Activated T-cell treated with anti-CD3 and anti-CD28 coated beads for 48 hours (primary cell): ENCODE measurements at regions not wholly inside any gene's neighbourhood (a gene's known extent, or its start where the extent isn't known, plus 50 kb on each side); places are given as distances from the start of the nearest gene placed in this dataset.
"Not testable (repeated sequence)": the region's sequence is repeated elsewhere in the genome, so short reads cannot be mapped to it uniquely, and the experiment has no call there.

Experiments used
- DNase-seq: peaks from one replicate; pipeline ENCODE4 v3.0.0-alpha.2; 2020; ENCODE audit warnings: low read depth

- no peak for DNase-seq
Measured at GRCh38 chr4:115456231-115456630, 342.8 kb upstream of the NDST4 start.

- no peak for DNase-seq
Measured at GRCh38 chr4:115454228-115454627, 340.8 kb upstream of the NDST4 start.

GRCh38 chr4:115453416-115453815 lies 340.0 kb upstream of the NDST4 start:
- DNase-seq: no peak

- DNase-seq: not testable (repeated sequence)
Measured at GRCh38 chr4:115452229-115452628, 338.8 kb upstream of the NDST4 start.

- no peak for DNase-seq
Measured at GRCh38 chr4:115437739-115438138, 324.3 kb upstream of the NDST4 start.

DNA sequence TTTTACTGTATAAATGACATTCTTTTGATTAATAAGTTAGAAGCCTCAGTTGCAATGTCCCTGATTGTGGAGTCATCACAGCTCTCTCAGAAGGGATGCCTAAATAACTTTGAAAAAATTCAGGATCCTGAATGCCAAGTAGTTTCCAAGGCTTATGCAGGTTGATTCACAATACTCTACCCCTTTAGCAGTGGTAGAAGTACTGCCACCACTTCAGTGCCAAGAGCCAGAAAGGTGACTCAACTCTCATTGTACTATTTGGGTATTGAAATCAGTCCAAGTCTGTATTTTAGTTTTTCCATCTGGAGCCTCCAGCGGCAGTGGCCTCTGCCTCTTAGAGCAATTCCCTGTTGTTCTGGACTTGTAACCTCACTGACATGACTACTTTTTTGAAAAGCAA lies 320.1 kb upstream of the NDST4 start:
- DNase-seq: no peak

- DNase-seq: no peak
Measured at GRCh38 chr4:115430024-115430423, 316.6 kb upstream of the NDST4 start.

- DNase-seq: no peak
Measured at GRCh38 chr4:115428455-115428854, 315.0 kb upstream of the NDST4 start.

- DNase-seq: no peak
Measured at GRCh38 chr4:115424852-115425251, 311.4 kb upstream of the NDST4 start.

DNA sequence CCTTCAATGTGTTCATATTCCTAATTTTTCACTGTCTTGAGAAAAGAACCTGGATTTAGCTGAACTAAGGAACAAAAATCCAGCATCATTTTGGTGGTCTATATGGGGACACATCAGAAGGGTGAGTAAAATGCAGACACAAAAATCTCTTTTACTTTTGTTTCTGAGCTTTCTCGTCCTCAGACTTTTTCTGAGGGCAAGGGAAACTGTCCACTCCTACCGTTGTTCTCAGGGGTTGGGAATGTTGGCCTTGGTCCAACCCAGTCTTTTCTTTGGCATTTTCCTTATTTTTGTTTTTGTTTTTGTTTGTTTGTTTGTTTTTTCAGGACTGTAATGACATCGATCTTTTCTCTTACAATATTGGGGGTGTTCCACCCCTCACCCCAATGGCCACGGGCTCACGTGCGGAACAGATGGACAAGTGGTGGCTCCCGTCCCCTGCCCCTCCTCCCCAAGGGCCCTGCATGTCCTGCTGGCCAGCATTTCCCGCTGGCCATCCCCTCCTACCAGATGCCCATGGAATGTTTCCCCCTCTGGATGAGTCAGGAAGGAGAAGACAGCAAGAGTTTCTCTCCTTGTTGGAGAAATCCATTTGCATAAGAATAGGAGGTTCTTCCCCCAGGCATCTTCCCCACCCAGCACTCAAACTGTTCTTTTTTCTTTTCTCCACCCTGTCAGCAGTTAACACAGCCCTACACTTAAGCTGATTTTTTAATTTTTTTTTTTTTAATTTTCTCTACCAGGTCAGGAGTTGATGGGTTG lies 305.4 kb upstream of the NDST4 start:
- DNase-seq: no peak

- DNase-seq: no peak
Measured at GRCh38 chr4:115396034-115396433, 282.6 kb upstream of the NDST4 start.

- no peak for DNase-seq
Measured at GRCh38 chr4:115376866-115377265, 263.4 kb upstream of the NDST4 start.

DNA sequence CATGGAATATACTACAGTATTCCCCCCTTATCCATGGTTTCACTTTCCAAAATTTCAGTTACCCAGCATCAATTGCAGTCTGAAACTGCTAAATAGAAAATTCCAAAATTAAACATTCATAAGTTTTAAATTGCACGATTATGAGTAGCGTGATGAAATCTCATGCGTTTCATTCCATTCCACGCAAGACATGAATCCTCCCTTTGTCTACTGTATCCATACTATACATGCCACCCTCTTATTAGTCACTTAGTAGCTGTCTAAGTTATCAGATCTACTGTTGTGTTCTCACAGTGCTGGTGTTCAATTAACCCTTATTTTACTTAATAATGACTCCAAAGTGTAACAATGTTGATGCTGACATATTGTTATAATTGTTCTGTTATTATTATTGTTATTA lies 261.2 kb upstream of the NDST4 start:
- DNase-seq: no peak

DNA sequence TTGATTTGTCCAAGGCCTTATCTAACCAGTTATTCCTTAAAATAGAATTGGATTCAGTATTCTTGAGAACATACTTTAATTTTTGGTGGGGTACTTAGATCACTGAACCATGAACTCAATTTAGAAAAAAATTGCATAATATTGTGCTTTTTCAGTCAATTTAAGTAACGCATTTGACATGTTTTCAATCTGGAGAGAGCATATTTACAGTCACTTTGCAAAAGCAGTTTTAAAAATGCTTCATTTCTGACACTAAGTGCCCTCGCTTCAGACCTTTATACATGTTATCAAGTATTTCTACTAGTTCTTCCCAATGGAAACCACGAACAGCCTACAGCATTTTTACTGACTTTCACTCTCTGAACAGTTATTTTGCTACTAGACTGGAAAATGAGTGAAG lies 257.1 kb upstream of the NDST4 start:
- no peak for DNase-seq

GRCh38 chr4:115370012-115370411 lies 256.6 kb upstream of the NDST4 start:
- no peak for DNase-seq

DNA sequence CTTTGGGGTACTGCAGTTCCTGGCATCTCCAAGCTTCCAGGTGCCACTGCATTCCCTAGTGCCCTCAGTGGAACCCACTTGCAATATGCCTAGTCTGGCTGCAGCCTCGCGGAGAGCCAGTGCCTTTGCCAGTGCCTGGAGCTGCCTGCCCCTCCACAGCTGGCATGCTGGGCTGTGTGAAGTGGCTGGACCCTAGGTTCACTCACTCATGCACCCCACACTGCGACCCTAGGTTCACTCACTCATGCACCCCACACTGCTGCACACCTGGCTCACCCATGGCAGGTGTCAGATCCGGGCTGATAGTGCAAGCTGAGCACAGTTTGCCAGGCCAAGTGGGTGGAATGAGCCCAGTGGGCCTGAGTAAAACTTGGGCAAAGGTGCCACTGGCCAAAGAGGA lies 253.0 kb upstream of the NDST4 start:
- no peak for DNase-seq

GRCh38 chr4:115365185-115365584 lies 251.8 kb upstream of the NDST4 start:
- no peak for DNase-seq

DNA sequence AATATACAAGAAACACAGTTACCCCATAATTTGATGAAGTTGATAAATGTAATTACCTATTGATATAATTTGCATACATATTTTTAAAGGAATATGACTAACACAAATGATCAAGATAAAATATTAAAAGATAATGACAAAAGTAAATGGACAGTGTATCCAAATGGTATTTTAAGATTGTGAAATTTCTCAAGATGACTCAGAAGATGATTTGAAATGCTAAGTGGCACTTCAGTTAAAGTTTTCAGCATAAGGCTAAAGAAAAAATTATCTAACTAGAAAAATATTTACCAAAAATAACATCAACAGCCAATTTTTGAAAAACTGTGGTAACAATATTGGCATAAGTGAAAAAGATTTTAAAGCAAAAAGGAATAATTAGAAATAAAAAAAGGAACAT lies 248.4 kb upstream of the NDST4 start:
- DNase-seq: no peak

GRCh38 chr4:115360431-115360830 lies 247.0 kb upstream of the NDST4 start:
- DNase-seq: no peak

GRCh38 chr4:115357776-115358175 lies 244.4 kb upstream of the NDST4 start:
- DNase-seq: no peak

DNA sequence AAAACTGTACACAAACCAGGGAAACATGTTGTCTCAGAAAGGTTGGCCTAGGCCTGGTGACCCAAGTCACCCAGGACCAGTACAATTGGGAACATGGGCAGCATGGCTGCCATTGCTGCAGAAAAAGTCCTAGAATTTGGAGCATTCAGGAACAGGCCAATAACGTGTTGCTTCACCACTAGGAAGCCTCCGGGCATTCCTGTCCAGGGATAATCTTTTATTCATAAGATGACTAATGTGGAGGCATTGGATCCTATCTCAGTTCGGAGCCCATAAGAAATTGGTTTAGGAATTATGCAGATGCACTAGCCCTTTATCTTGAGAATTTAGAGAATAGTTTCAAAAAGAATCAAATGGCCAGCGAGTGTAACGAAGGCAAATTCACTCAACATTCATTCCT lies 242.8 kb upstream of the NDST4 start:
- no peak for DNase-seq

DNA sequence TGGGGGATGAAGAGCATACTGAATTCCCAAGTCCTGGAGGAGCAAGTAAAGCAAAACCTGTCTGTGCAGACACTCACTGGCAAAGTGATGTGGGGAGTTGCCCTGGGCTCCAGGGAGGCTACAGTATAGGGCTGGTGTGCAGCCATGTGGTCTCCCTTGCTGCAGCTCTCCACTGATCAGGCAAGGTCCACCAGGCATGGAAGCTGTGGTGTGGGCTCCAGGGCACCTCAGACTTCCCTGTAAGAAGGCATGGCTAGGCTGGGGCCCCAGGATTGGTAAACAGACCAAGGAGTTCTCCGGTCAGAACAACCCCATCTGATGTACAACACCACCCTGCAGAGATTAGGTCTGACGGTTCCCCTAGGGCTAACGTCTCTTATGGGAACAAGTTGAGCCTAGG lies 241.9 kb upstream of the NDST4 start:
- DNase-seq: no peak

GRCh38 chr4:115353370-115353769 lies 239.9 kb upstream of the NDST4 start:
- no peak for DNase-seq

DNA sequence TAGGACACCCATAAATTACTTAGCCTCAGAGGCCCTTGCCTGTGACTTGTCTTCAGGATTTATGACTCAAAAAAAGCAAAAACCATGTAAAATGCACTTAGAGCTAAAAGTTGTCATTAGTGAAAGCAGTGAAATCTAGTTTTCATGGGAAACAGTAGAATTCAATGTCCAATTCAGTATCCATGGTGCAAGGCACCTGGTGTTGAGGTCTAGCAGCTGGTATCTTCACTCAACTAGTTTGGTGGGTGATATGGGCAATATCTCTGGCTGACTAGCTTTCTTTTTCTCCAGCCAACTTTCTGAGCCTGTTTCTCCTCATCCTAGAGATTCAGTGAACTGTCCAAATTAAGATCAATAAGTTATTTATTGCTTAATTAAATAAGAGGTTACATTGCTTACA lies 229.8 kb upstream of the NDST4 start:
- DNase-seq: no peak
